ENCODE measurements at regions not wholly inside any gene's neighbourhood (a gene's known extent, or its start where the extent isn't known, plus 50 kb on each side); places are given as distances from the start of the nearest gene placed in this dataset.

GRCh38 chr16:5557966-5558365 is 460.4 kb upstream of the EEF2KMT start:
- no peak for DNase-seq

GRCh38 chr16:5557448-5557847 is 459.9 kb upstream of the EEF2KMT start:
- DNase-seq = no peak

DNA sequence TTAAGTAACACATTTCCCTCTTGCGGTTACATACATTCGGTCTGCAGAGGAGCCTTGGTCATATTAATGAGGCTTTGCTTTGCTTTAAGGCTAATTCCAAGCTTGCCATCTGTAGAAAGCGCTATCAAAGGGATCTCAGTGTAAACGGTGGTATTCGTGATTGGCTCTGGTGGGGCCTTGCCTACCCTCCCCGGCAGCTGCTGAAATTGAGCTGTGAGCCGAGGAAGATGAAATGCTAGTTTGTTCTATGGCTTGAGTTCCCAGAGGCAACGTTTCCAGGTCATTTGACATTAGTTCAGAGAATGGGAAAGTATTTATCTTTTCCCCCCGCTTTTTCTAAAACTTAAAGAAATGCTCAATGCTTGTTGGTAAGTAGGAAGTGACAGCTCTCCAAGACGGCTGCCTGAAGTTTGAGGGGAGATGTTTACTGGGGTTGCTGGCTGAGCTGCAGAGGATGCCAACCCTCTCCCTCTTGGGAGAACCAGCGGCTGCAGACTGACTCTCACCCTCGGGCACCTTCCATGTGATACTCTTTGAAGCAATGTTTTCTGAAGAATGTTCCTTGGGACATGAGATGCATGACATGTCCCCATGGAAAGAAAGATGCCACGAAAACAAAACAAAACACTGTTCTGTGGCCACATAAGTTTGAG is 458.7 kb upstream of the EEF2KMT start:
- no peak for DNase-seq

DNA sequence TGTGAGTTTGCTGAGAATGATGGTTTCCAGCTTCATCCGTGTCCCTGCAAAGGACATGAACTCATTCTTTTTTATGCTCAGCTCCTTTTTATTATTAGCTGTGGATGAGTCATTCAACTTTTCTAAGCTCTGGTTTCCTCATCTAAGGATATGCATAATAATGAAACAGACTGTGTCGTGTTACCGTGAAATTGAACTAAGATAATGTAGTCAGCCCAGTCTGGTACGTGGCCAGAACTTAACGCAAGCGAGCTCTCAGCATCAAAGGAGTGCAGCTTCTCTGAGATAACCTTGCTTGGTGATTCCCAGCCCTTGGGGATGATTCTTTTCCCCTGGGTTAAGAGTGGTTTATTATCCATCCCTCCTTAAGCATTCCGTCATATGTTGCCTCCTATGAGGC is 454.3 kb upstream of the EEF2KMT start:
- no peak for DNase-seq

- no peak for DNase-seq
Observed at GRCh38 chr16:5549802-5550201, 452.2 kb upstream of the EEF2KMT start.

DNA sequence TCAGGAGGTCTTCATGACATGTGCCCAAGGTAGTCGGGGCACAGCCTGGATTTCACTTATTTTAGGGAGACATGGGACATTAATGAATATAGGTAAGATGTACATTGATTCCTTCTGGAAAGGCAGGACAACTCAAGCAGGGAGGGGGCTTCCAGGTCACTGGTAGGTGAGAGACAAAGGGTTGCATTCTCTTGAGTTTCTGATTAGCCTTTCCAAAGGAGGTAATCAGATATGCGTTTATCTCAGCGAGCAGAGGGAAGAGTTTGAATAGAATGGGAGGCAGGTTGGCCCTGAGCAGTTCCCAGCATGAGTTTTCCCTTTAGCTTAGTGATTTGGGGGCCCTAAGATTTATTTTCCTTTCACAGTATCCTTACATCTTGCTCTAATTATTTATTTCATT is 443.8 kb upstream of the EEF2KMT start:
- DNase-seq = no peak

DNA sequence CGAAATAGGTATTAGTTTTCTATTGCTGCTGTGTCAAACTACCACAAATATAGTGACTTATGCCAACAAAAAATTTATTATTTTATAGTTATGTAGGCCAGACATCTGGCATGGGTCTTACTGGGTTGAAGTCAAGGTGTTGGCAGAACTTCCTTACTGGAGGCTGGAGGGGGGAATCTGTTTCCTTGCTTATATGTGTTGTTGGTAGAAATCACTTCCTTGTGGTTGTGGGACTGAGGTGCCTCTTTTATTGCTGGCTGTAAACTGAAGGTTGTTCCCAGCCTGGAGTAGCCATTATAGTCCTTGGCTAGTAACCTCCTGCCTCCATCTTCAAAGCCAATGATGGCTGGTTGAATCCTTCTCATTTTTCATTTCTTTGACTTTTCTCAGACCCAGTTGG is 439.8 kb upstream of the EEF2KMT start:
- no peak for DNase-seq

DNA sequence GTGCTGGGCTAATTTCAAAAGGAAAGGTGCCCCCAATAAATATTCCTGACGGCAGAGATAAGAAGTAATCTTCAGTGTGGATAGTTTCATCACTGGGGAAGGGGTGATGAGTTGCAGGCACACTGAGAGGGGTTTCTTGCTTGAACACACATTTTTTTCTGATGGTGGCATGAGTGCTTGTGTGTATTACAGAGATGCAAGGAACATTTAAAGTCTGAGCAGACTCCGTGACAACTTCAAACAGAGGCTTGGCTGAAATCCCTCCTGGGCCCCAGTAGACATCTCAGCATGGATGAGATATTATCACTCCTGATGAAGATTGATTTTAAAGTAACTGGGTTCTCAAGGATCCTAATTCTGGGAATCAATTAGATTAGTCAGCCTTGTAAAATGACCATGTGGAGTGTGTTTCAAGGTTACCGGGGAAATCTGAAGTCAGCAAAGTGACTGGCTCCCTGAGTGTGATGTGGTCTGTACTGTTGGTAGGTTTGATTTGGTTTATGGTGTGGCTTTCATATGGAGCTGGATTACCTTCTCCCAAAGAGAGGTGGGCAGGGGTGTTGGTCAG is 435.8 kb upstream of the EEF2KMT start:
- no peak for DNase-seq

- no peak for DNase-seq
Observed at GRCh38 chr16:5527817-5528216, 430.2 kb upstream of the EEF2KMT start.

DNA sequence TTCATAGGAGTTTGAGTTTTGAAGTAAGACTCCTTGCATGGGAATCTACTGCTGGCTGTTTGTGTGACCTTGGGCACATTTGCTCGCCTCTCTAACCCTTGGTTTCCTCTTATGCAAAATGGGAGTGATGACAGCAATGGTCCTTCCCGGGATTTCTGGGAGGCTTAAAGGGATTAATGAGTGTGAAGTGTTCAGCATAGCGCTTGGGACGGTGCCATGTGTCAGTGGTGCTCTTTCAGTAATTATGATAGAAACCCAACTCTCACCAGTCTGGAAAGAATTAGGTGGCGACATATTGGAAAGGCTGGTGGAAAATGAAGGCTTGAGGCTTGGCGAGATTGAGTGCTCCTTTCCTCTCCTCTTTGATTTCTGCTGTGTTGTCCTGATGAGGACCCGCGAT is 429.2 kb upstream of the EEF2KMT start:
- no peak for DNase-seq

- DNase-seq = no peak
Observed at GRCh38 chr16:5523829-5524228, 426.2 kb upstream of the EEF2KMT start.

DNA sequence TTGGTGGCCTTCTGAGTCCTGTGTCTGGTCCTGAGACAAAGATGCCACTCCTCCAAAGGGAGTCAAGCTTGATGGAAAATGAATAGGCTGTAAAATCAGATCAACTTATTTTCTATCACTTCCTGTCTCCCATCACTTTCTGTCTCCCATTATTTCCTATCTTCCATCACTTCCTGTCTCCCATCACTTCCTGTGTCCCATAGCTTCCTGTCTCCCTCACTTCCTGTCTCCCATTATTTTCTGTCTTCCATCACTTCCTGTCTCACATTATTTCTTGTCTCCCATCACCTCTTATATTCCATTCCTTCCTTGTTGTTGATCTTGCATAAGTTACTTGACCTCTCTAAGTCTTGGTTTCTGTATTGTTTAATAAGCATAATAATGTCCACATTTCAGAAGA is 418.5 kb upstream of the EEF2KMT start:
- no peak for DNase-seq

- no peak for DNase-seq
Observed at GRCh38 chr16:5512014-5512413, 414.4 kb upstream of the EEF2KMT start.

- DNase-seq = no peak
Observed at GRCh38 chr16:5510819-5511370, 413.3 kb upstream of the EEF2KMT start.

DNA sequence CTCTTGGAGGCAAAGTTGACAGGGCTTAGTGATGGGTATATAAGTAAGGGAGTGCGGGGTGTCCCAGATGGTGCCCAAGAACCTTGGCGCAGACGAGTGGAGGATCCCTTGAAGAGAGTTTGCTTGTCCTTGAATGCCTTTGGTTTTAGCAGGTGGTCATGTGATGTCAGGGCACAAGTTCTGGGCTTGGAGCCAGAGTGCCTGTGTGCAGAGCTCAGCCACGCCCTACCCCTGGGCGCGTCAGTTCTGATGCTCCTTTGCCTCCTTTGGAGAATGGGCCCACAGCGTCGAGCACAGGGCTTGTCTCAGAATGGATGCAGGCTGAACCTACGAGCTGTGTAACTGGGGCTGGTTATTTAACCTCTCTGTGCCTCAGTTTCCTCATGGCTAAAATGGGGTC is 412.2 kb upstream of the EEF2KMT start:
- DNase-seq = no peak

- no peak for DNase-seq
Observed at GRCh38 chr16:5509336-5509735, 411.7 kb upstream of the EEF2KMT start.

- DNase-seq = no peak
Observed at GRCh38 chr16:5508371-5508770, 410.8 kb upstream of the EEF2KMT start.

- no peak for DNase-seq
Observed at GRCh38 chr16:5506021-5506420, 408.4 kb upstream of the EEF2KMT start.

GRCh38 chr16:5505091-5505887 is 407.7 kb upstream of the EEF2KMT start:
- no peak for DNase-seq

DNA sequence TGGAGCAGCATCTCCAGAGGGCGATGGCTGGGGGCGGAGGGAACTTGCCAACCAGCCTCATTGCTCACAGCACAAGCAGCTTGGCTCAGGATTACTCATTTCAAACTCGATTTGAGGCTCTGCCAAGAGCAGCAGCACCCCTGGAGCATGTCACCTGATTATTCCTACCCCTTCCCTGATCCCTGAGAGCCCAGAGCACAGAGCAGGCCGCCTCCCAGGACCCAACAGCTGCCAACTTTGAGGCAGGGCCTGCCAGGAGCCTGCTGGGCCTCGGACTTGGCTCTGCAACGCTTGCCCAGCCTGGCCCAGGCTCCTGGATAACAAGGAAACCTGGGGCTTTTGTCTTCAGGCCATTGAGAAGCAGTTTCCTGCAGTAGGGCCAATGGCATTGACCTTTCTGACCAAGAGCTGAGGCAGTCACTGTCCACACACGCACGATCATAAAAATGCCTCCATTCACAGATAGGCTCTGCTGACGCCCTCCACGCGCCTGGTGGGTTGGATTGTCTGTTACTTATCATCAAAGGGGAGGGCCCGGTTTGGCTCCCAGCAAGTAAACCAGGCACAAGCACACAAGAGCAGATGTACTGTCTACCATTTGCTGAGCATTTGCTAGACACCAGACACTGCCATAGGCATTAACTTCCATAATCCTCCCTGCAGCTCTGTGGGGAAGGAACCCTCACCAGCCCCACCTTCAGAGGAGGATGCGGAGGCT is 406.6 kb upstream of the EEF2KMT start:
- no peak for DNase-seq

DNA sequence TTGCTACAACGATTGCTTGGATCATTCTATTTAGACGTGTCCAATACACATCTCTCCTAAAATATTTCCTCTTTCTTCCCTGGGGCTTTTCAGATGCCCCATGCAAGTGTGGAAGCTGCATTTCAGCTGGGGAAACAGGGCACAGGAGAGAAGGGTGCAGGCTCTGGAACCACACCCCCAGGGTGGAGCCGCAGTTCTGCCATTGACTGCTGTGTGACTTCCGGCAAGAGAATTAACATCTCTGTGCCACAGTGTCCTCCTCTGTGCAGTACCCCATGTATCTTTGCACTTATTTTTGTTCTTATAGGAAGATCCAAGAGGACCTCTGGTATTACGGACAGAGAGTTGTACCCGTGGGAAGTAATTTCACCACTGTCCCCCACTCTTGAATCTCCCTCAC is 405.3 kb upstream of the EEF2KMT start:
- no peak for DNase-seq

DNA sequence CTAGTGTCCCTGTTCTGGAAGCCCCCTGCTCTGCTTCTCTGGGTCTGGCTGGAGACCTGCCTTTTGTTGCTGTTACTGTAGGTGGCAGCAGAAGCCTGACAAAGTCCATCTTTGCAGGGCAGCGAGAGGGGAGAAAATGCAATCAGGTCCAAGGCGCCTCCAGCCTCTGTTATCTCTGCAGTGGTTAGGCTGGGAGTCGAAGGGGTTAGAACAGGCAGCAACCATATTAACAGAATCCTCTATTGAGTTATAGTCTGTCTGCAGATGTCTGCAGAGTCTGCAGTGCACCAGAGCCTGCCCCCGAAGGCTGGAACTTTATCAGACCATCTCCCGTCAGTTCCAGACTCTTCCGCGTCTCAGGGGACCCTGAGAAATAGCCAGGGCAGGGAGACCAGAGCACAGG is 404.9 kb upstream of the EEF2KMT start:
- DNase-seq = no peak

GRCh38 chr16:5500526-5500925 is 402.9 kb upstream of the EEF2KMT start:
- no peak for DNase-seq

Measured in activated effector memory CD4-positive, alpha-beta T cell treated with anti-CD3 and anti-CD28 coated beads, Interleukin-2, amount 50 U/mL, for 16 hours (primary cell).